H54 (cell line): ENCODE measurements at regions not wholly inside any gene's neighbourhood (a gene's known extent, or its start where the extent isn't known, plus 50 kb on each side); places are given as distances from the start of the nearest gene placed in this dataset.
A peak's percentile ranks its signal among the peaks of the same experiment; 100 is the strongest.
"Not testable (repeated sequence)": the region's sequence is repeated elsewhere in the genome, so short reads cannot be mapped to it uniquely, and the experiment has no call there.

ENCODE experiments used
- DNase-seq: peaks from one replicate; pipeline ENCODE4 v3.0.0; 2011; ENCODE audit warnings: low spot score, mixed read lengths; ENCODE audit not compliant: insufficient read length
- FAIRE-seq: peaks from 3 replicates; lab custom pipeline; 2011; peaks lifted over from hg19 to GRCh38; lab: Jason Lieb, UNC
- POLR2A ChIP-seq: IDR thresholded peaks from 2 replicates; pipeline ENCODE4 v1.6.1; 2011; ENCODE audit warnings: low read depth, mild to moderate bottlenecking, low read length

DNA sequence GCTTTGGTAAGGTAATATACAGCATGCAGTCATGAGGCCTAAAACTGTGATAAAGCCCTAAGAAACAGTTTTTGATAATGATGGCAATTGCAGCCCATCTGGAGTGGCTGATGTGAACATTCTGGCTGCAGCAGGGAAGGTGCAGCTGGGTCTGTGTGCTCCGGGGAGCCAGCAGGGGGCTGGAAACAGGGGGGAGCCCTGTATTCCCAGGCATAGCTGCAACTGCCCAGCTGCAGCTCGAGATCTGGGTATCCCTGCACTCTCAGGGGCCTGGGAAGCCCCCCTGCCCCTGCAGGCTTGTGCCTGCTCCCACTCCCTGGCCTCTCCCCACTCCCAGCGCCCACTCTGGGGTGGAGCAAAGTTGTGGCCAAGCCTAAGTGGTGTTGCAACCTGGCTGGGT lies 95.6 kb downstream of the RRAGB start:
- no peak for TF ChIP-seq POLR2A
- FAIRE-seq (no peak), DNase-seq (no peak)

DNA sequence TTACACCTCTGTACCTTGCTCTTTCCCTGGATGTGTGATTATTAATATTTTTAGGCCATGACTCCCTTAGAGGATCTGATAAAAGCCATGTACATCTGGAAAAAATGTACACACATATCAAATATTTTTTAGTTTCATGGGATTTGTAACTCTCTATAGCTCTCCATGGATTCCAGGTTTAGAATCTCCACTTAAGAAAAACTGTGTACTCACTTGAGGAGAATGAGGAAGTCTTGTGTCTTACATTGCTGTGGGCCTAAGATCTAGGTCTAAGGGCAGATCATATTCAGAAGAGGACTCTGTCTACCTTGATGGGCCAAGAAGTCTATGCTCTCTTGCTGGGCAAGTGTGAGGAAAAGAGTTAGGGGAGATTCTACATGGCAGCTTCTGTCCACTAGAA lies 98.0 kb downstream of the RRAGB start:
- DNase-seq (no peak), FAIRE-seq (no peak)
- TF ChIP-seq POLR2A: no peak

DNA sequence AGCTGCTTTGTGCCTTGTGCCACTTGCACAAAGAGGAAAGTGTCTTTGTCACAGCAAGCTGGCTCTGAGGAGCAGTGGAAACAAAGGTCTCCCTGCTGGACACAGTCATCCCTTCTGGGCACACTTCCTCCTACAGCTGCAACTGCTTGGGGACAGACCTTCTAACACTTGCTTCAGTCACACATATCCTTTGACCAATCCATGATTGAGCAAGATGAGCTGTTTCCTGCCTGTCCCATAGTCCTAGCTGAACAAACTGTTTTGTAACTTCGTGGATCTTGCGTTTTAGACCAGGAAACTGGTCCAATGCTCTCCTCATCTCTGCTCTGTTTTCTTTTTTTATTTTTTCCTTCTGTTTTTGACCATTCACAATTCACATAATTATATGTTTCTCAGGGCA lies 98.5 kb downstream of the RRAGB start:
- DNase-seq: no peak
- no peak for TF ChIP-seq POLR2A
- FAIRE-seq: no peak

DNA sequence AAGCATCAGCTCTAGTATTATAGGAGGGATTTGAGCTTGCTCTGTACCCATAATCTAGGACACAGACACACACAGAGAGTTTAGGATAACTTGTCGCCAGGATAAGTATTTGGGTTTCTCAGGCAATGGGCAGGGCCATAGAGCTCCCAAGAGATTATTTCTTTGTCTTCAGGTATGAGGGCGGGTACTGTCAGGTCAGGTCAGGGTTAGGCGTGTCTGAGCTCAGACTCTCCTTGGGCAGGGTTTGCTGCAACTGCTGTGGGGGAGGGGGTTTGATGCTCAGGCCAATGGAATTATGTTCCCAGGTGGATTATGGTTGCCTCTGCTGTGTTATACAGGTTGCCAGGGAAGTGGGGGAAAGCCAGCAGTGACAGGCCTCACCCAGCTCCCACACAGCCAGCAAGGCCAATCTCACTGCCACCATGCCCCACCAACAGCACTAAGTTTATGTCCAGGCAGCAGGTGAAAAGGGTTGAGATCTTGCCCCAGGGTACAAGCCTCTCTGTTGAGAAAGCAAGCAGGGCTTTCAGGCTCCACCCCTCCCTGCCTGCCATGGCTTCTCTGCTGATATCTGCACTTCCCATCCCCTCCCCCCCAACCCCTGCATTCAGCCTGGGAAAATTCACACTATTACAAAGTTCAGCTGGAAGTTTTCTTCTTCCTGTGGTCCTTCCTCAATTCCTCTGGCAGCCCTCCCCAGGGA lies 101.3 kb downstream of the RRAGB start:
- TF ChIP-seq POLR2A: no peak
- DNase-seq: no peak
- no peak for FAIRE-seq

DNA sequence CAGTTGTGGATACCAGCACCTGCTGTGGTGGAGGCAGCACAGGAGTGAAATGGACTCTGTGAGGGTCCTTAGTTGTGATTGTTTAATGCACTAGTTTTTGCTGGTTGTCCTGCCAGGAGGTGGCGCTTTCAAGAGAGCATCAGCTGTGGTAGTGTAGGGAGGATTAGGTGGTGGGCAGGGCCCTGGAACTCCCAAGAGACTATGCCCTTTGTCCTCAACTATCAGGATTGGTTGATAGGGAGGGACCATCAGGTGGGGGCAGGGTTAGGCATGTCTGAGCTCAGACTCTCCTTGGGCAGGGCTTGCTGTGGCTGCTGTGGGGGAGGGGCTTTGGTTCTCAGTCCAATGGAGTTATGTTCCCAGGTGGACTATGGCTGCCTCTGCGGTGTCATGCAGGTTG lies 121.9 kb downstream of the RRAGB start:
- TF ChIP-seq POLR2A: no peak
- FAIRE-seq: no peak
- DNase-seq: no peak

DNA sequence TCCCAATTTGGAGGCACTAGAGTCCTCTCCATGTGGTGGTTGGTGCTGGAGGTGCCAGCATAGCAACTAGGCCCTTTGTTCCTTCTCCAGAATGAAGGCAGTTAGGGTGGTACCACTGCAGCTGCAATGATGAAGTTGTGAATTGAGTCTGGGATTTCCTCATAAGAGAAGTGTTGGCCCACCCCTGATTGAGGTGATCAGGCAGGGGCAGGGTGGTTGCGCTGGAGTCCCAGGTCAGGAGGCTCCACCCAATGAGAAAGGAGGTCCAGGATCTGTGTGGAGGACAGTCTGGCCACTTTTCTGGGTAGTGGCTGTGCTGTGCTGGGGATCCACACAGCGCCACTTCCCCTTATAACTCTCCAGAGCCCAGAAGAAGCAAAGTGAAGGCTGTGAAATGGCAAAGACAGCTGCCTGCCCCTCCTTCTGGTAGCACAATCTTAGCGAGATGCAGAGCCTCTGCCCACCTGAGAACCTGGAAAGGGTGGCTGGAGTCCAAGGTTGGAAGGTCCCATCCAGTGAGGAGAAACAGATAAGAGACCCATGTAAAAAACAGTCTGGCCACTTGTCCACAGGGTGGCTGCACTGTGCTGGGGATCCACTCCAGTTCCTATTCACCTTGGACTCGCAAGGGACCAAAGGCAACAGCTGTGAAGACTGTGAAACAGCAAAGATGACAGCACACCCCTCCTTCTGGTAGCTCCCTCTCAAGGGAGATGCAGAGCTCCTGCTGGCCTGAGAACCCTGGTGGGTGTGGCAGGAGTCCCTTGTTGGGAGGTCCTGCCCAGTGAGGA lies 124.6 kb downstream of the RRAGB start:
- DNase-seq (no peak), FAIRE-seq (no peak)
- no peak for TF ChIP-seq POLR2A

DNA sequence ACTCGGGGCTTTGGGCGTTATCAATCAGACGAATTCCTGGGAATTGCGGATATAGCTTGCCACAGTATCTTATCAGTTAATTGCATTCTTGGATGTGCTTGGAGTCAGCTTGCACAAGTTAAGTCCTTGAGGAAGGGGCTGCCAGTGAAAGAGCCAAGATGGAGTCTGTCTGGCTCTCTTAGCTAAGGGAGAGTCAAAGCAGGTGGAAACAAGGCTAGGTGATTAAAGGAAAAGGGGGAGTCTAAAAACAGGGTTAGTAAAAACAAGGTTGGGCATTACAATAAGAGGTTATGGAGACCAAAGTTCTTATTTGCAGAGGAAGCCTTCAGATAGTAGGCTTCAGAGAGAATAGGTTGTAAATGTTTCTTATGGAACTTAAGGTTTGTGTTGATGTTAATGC lies 149.2 kb downstream of the RRAGB start:
- DNase-seq, FAIRE-seq: not testable (repeated sequence)

DNA sequence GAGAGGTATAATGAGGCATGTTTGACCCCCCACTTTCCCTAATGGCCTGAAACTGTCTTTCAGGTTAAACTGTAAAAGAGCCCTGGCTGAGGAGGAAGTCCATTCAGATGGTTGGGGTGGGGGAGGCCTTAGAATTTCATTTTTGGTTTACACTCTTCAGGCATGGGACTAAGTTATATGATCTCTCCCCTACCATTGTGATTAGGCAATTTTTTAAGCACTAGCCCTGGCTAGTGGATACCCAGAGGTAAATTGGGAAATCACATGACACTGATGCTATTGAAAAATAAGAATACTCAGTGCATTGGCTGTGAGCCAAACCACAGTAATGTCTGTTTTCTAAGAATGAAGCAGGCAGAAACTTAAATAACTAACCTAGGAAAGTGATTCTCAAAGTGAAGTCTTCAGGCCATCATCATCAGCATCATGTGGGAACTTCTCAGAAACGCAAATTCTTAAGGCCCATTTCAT lies 149.7 kb downstream of the RRAGB start:
- DNase-seq (no peak), FAIRE-seq (no peak)
- TF ChIP-seq POLR2A: no peak

DNA sequence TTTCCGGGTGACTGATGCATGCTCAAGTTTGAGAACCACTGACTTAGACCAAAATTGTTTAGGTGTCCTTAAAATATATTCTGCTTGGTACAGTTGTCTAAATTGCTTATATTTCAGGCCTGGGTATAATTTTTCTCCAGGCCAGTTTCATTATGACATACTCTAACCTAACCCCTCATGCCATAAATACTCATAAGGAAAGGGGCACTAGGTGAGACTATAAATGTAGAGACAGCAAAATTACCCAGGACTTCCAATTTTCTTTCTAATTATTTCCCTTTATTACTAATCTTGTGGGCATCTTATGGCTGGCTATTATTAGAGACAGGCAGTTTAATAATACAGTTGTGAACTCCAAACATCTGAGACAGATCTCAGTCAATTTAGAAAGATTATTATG lies 150.2 kb downstream of the RRAGB start:
- no peak for DNase-seq
- no peak for FAIRE-seq
- TF ChIP-seq POLR2A: no peak

DNA sequence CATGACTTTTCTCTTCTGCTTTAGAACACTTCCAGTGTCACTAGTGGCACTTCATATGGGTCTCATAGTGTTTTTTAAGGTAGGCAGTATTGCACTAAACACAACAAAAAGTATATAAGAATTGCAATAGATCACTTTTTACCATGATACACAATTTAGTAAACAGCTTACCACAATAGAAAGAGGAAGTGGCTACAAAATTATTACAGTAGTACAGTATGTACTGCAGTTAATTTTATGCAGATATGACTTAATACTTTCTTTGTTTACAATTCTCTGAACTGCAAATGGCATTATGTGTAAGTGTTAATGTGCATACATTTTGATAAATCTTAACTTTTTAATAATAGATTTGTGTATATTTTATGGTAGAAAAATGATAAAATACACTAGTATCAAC lies 157.3 kb downstream of the RRAGB start:
- DNase-seq (no peak), FAIRE-seq (no peak)
- TF ChIP-seq POLR2A: no peak

DNA sequence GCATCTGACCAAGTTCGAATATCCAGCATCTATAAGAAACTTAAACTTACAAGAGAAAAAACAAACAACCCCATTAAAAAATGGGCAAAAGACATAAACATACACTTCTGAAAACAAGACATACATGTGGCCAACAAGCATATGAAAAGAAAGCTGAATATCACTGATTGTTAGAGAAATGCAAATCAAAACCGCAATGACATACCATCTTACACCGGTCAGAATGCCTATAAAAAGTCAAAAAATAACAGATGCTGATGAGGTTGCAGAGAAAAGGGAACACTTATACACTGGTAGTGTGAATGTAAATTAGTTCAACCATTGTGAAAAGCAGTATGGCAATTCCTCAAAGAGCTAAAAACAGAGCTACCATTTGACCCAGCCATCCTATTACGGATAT lies 166.0 kb downstream of the RRAGB start:
- not testable (repeated sequence) for FAIRE-seq, DNase-seq

DNA sequence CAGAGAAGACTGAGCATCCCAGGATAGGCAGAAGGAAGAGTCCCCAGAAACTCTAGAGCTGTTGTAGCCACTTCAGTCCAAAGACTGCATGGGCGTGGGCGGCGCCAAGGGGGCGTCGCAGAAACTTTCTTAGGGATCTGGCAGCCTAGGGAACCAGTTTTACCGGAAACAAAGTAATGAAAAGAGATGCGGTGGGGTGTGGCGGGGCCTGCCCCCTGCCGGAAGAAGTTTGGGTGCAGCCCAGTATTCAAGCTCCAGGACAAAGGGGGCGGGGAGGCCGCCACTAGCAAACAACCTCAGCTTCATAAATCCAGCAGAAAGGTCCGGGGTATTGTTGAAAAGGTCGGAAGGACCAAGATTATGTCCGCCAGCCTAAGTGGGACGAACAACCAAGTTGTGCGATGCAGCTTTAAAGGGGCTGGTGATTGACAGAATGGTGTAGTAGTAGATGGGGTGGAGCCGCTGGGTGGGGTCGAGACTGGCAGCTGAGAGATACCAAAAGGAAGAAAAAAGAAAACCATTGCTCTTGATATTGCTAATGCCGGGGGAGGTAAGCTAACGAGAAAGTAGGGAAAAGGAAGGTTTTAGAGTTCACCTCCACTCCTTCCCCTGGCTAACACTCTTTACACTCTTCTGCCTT lies 190.5 kb downstream of the RRAGB start:
- no peak for TF ChIP-seq POLR2A
- DNase-seq: peak; percentile 21
- no peak for FAIRE-seq

DNA sequence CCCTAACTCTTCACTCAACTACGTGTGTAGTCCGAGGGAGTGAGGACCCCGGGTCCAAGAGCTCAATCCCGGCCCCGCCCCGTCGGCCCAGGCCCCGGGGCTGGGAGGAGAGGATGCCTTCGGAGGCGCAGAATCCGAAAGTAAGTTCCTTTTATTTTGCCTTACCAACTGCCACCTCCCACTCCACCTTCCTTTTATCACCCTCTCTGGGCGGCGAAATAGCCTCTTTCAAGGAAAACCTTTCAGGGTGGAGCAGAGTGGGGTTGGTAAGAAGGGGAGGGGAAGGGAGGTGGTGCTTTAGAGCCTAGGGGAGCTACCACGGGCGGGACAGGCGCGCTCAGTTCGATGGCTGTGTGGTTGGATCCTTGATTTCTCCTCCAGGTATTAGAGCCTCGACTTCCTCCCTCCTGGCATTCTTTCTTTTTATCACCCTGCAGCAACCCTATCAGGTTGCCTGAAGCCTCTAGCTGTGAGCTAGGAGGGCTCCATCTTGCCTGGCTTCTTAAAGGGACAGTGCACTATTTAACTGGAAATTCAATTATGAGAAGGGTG lies 191.2 kb downstream of the RRAGB start:
- DNase-seq (no peak), FAIRE-seq (no peak)
- TF ChIP-seq POLR2A: no peak
